Right ventricle myocardium superior (tissue), 1 donor: ENCODE measurements at regions not wholly inside any gene's neighbourhood (a gene's known extent, or its start where the extent isn't known, plus 50 kb on each side); places are given as distances from the start of the nearest gene placed in this dataset.

Experiments
- ATAC-seq: fragments of 200-7000 bp; cut with Tn5 transposase; one replicate; pipeline ENCODE4 v1.9.1; 2020; ENCODE audit warnings: mild to moderate bottlenecking; ENCODE audit not compliant: poor library complexity
- DNase-seq: peaks from one replicate; pipeline ENCODE4 v3.0.0-alpha.2; 2020
- intact Hi-C: fragments of 100-400 bp; cut with DNase I; formaldehyde crosslinking; loops from one replicate; pipeline ENCODE4 v1.11.2; 2022
- donor health status: DM: no; HTN: yes; CAD: no; lungs with severe emphysema.

DNA sequence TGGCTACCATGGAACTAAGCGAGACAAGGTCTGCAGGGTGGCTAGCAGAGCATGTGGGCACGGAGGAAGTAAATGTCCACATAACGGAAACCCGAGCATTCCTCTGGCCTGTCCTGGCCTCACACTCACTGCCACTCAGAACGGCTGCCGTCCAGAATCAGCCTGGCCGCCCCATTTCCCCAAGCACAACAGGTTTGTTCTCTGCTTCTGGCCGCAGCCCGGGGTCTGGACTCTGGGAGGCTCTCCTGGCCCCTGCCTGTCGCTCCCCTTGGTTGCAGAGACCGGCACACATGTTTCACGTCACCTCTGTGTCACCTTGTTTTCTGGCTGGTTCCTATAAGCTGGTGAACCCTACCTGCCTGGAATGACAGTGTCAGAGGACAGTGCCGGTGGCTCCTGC, 69.3 kb downstream of the GLI2 start:
- ATAC-seq: no peak
- DNase-seq: no peak

DNA sequence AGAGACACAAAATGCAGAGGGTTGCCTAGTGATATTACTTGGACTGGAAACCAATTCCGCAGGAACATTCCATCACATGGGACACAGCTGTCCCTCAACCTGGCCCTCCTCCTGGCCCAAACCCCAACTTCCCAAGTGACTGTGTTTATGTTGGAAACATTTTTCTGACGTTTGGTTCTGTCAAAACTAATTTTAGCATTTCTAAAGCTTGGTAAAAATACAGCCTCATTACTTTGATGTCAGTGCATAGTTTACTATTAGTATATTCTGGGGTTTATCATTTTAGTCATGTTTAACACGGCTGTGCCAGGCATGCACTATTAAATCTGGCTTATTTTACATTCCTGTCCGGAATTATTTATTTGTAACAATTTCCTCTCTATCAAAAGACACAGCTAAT, 69.9 kb downstream of the GLI2 start:
- no peak for DNase-seq
- no peak for ATAC-seq
- intact Hi-C loops: no loop called here

More for the DNA sequence above, 69.3 kb downstream of the GLI2 start:
- intact Hi-C loops: no loop called here

DNA sequence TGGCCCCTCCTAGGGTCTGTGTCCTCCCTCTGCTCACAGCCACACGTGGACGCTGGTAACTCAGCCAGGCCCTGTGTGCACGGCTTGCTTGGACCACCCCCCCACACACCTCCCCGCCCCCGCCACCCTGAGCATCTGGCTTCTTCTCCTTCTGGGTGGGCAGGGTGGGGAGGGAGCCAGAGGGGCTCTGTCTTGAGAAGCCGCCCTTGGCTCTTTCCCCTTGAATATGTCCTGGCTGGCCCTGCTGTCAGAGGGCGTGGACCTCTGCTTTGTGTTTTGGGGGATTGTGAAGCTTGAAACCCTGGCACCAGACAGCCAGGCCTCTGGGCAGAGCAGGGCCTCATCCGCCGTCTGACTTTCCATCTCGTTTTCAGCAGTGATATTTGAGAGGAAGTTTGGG, 72.1 kb downstream of the GLI2 start:
- DNase-seq (no peak), ATAC-seq (no peak)
- intact Hi-C loops: no loop called here

GRCh38 chr2:120809151-120809550, 73.5 kb downstream of the GLI2 start:
- no peak for ATAC-seq
- DNase-seq: no peak
- intact Hi-C loops: no loop called here

DNA sequence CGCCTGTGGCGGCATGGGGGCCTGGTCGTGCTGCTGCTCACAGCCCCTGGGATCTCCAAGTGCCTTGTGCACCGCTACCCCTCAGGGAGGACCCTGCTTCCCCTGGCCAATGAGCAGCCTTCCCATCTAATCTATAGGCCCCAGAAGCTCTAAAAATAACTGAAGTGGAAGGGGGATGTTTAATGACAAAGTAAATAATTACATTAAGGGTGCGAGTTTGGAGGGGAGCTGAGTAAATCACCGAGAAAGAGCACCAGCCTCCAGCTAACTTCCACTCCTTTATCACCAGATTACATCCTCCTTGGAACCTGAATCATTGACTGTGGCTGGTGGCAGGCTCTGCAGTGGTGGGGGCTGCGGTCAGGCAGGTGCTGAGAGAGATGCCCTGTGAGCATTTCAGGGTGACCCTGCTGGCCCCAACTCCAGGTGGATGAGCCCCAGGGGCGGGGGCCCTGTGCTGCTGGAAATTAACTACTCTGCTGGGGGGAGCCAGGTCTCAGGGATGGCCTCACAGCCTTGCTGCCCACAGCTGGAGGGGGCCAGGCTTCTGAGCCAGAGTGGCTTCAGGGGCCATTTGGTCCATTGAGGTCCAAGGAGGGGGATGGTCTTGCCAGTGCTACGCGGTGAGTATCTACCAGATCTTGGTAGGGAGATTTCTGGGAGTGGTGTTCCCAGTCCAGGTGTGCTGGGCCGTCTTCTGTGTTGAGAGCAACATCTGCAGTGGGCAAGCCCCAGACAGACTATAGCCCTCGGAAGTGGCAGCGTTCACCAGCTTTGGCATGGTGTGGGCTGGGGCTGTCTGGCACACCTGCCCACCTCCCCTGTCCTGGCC, 74.2 kb downstream of the GLI2 start:
- no peak for DNase-seq
- no peak for ATAC-seq
- intact Hi-C loops: no loop called here

DNA sequence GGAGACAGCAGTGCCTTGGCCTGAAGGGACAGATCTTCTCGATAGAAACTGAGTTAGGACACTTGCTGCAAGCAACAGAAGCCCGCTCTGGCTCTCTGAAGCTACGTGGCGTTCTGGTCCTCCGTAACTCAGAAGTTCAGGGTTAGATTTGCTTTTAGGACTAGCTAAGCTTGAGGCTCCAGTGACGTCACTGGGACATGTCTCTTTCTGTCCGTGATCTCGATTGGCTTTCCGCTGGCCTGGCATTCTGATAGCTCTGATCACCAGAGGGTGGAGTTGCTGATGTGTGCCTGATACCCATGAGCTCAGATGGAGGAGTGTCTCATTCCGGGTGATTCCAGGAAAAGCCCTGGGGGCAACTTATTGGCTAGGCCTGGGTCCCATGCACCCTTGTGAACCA, 75.0 kb downstream of the GLI2 start:
- intact Hi-C loops: no loop called here

GRCh38 chr2:120812866-120813265, 77.2 kb downstream of the GLI2 start:
- no peak for ATAC-seq
- intact Hi-C loops: no loop called here
- no peak for DNase-seq

More for the DNA sequence above, 75.0 kb downstream of the GLI2 start:
- DNase-seq (no peak), ATAC-seq (no peak)

GRCh38 chr2:120814352-120814751, 78.7 kb downstream of the GLI2 start:
- ATAC-seq (no peak), DNase-seq (peak; percentile 13)
- intact Hi-C loops: no loop called here

GRCh38 chr2:120815292-120815691, 79.6 kb downstream of the GLI2 start:
- ATAC-seq: no peak

GRCh38 chr2:120817136-120817955, 81.7 kb downstream of the GLI2 start:
- intact Hi-C loops: no loop called here
- DNase-seq: peak; percentile 30

More at GRCh38 chr2:120815292-120815691, 79.6 kb downstream of the GLI2 start:
- intact Hi-C loops: no loop called here
- peak; percentile 12 for DNase-seq

DNA sequence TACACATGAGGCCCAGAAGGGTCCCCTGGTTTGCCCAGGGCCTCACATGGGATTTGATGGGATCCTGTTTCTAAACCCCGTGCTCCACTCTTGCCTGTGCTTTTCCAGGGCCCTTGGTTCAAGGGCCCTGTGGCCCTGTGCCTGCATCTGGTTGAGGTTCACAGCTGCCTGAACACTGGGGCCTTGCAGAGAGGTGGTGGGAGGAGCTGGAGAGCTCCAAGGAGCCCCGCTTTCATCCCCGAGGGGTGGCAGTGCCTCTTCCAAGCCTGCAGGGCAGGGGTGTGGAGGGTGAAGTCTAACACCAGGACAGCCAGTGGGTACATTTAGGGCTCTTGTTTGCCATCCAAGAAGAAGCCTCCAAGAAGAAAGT, 82.3 kb downstream of the GLI2 start:
- intact Hi-C loops: no loop called here
- DNase-seq (peak; percentile 5), ATAC-seq (no peak)

More at GRCh38 chr2:120817136-120817955, 81.7 kb downstream of the GLI2 start:
- no peak for ATAC-seq

DNA sequence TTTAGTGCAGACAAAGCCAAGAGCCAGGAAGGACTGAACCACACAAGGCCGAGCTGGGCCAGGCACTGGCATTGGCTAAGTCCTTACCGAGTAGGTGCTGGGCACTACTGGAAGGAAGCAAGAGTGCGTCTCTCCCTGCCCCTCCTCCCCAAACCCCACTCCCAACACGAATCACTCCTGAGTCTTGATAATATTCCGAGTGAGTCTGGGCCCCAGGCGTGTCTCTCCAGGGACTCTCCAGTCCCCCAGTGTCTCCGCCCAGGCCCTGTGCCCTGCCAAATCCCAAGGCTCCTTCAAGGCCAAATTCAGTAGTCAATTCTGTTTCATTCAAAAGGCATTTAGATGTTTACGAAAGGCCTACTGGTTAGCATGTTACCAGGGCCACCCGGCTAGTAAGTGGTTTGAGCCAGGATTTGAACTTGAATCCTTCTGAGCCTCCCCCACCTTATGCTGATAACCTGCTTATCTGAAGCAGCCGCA, 82.8 kb downstream of the GLI2 start:
- DNase-seq (peak; percentile 28), ATAC-seq (no peak)
- intact Hi-C loops: no loop called here

- no peak for DNase-seq
- ATAC-seq: no peak
- intact Hi-C loops: no loop called here
Measured at GRCh38 chr2:120819720-120820210, 84.1 kb downstream of the GLI2 start.

- intact Hi-C loops: no loop called here
- ATAC-seq: peak; percentile 55
- no peak for DNase-seq
Measured at GRCh38 chr2:120820263-120820952, 84.7 kb downstream of the GLI2 start.

DNA sequence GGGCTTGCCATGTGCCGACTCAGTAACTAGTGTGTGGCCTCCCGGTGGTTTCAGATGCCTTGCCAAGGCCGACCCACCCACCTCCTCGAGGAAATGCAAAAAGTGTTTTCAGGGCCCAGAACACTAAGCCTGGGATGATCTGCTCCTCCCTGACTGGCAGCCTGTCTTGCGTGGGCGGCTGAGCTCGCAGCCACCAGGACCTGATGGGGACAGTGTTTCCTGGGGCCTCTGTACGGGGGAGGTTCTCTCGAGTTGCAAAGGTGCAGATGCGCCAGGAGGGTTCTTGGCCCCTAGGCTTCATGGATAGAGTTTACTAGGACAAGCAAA, 85.2 kb downstream of the GLI2 start:
- ATAC-seq (peak; percentile 21), DNase-seq (no peak)
- intact Hi-C loops: no loop called here

GRCh38 chr2:120821446-120822160, 85.9 kb downstream of the GLI2 start:
- DNase-seq (peak; percentile 18), ATAC-seq (no peak)
- intact Hi-C loops: no loop called here

- ATAC-seq (no peak), DNase-seq (peak; percentile 14)
- intact Hi-C loops: no loop called here
Measured at GRCh38 chr2:120822933-120823332, 87.3 kb downstream of the GLI2 start.

DNA sequence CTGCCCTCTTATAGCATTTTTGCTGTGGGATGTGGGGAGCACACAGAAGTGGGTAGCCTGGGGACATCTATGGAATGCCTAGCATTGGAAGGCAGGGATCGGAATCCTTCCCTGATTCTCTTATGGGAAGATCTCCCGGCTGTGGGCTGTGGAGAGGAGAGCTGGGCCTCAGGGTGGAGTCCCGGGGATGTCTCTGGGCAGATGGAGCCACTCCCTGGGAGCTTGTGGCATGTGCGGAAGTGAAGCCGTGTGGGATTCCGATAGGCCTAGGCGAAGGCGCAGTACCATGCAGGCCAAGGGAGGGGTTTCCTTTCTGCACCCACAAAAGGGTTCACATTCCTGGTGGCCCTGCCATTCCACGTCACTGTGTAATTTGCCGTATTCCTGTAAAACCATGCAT, 87.9 kb downstream of the GLI2 start:
- intact Hi-C loops: no loop called here
- no peak for ATAC-seq
- peak; percentile 13 for DNase-seq

DNA sequence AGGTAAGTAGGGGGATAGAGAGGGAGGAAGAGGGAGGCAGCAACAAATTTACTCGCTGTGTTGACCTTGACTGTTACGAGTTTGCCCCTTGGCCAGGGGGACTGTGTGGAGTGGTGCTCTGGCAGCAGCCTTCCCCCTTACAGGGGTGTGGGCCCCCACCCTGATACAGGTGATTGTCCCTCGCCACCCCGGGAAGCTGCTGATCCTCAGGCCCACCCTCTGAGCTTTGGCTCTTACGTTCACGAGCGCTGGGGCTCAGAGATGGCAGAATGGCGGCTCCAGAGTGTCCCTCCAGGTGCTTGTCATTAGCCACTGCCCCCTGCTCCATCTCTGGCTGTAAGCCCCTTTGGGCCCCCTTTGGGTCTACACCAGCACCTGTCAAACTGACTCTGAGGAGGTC, 88.6 kb downstream of the GLI2 start:
- ATAC-seq (no peak), DNase-seq (no peak)
- intact Hi-C loops: no loop called here
